GM19463 (cell line): ENCODE measurements at regions not wholly inside any gene's neighbourhood (a gene's known extent, or its start where the extent isn't known, plus 50 kb on each side); places are given as distances from the start of the nearest gene placed in this dataset.
A peak's percentile ranks its signal among the peaks of the same experiment; 100 is the strongest.
"Not testable (repeated sequence)": the region's sequence is repeated elsewhere in the genome, so short reads cannot be mapped to it uniquely, and the experiment has no call there.

Source experiments
- ATAC-seq: cut with Tn5 transposase; IDR thresholded peaks from one replicate; pipeline ENCODE4 v1.9.1; 2021; ENCODE audit warnings: mild to moderate bottlenecking, moderate library complexity; ENCODE audit not compliant: unreplicated experiment

DNA sequence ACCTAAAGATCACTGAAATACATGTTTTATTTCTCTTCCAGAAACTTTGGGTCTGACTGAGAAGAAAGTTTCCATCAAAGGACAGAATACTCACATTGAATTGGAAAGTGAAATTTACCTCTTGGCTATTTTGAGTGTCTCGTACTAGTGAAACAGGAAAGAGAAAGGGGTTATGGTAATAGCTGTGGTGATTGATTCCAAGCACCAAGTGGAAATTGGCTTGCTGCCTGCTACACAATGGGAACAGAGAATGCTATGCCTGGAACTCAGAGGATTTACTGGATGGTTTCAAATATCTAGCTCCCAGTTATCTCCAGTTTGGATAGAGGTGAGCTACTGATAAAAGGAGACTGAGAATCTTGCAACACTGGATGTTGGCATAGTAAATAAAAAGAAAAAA, 492.8 kb upstream of the FSIP2 start:
- no peak for ATAC-seq

DNA sequence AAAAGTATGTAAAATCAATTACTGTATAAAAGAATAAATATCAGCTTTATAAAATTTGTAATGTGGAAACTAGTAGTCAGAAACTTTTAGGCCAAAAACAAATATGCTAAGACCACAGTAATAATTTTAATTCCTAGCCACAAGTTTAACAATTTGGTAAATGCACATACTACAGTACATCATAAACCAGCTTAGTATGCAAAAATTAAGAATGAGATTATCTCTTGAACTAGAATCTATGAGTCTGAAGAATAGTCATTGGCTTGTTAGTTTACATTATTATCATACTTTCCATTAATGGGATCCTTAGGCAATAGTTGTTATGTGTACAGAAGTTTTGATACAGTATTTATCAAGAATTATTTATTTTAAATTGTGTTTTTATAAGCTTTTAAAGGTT, 491.9 kb upstream of the FSIP2 start:
- ATAC-seq: no peak

DNA sequence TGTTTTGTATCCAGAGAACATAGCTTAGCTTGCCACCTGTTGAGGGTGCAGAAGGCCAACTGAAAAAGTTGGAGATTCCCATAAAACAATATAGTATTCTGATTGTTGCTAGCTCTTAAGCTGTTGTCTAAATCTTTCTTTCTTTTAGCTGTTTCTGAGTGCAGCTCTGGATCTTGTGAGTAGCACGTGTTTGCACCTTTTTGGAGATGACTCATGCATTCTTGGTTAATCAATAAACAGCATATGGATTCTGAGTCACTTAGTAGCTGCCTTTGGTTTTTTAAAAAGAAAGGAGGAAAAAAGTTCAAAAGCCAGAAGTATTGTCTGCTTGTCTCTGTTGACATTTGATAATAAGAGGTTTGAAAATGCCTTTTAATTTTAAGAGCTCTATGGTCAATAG, 483.0 kb upstream of the FSIP2 start:
- ATAC-seq: peak; percentile 91

DNA sequence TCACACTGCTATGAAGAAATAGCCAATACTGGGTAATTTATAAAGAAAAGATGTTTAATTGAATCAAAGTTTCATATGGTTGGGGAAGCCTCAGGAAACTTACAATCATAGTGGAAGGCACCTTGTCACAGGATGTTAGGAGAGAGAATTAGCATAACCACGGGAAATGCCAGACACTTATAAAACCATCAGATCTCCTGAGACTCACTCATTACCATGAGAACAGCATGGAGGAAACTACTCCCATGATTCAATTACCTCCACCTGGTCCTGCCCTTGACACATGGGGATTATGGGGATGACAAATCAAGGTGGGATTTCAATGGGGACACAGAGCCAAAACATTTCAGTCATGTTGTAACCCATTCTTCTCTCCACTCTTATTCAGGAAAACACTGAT, 472.9 kb upstream of the FSIP2 start:
- no peak for ATAC-seq

DNA sequence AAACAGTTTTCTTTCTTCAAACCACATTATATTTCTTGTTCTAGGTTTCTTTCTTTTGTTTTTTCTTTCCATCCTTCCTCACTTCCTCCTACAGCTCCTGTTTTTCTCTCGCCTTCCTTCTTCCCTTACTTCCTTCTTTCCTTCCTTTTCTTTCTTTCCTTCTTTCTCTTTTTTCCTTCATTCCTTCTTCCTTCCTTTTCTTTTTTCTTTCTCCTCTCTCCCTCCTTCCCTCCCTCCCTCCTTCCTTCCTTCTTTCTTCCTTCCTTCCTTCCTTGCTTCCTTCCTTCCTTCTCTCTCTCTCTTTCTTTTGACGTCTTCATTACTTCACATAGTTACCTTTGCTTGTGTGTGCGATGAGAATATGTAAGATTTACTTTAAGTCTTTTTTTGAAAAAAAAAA, 470.0 kb upstream of the FSIP2 start:
- no peak for ATAC-seq

DNA sequence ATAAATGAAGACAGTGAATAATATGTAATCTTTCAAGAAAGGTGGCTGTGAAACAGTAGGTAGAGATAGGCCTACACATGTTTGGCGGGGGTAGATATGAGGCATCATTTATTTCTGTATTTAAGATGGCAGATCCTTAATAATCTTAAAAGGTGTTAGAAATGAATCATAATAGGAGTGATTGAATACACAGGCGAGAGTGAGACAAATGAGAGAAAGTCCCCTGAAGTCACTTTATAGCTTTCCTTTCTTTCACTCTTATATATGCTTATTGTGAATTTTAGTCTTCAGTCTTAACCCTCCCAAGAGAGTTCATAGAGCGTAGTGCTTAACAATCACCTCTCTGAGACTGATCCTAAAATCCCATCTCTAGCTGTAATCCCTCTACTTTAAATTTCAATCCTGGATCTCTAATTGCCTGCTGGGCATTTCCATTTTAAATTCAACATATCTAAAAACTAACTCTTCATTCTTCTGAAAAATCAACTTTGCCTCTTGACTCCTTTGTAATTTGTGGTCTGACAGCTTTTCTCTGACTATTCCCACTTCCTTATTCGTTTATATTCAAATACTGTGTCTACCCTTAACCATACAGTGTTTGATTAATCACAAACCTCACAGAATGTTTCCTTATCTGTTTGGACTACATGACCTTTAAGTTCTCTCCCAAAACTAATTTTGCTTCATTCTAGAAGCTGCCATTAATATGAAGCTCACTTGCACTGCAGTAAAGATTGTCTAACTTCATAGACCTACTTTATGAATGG, 463.7 kb upstream of the FSIP2 start:
- ATAC-seq: no peak

DNA sequence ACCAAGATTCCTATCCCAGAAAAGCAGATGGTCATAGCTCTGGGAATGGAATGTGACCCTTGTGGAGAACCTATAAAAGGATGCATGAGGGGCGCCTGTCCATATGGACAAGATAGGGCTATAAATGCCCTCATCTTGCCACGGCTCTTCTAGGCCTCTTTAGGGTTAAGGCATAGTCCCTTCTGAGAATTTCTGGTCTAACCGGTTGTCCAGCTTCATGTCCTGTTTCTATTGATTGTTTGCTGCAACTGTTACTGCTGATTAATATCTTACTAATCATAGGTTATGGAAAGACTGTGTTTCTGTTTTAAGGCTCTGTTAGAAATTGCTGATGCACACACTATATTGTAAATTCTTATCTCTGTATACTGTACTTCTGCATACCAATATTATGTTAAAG, 462.6 kb upstream of the FSIP2 start:
- ATAC-seq: not testable (repeated sequence)

DNA sequence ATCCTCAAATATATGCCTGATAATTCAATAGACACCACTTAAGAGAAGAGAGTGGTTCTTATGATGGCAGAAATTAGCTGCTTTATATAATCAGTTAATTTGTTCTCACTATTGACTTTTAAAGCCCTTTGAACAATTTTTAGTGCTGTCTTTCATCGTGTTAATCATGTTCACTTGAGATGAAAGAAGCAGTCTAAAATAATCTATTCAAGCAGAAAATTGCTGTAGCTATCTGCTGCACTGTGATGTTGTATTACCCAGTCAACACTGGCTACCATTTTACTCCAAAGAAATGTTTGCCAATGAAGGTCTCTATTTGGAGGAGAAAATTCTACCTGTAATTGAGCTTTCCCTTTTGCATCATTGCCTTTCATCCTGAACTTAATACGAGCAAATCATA, 459.8 kb upstream of the FSIP2 start:
- ATAC-seq: no peak

DNA sequence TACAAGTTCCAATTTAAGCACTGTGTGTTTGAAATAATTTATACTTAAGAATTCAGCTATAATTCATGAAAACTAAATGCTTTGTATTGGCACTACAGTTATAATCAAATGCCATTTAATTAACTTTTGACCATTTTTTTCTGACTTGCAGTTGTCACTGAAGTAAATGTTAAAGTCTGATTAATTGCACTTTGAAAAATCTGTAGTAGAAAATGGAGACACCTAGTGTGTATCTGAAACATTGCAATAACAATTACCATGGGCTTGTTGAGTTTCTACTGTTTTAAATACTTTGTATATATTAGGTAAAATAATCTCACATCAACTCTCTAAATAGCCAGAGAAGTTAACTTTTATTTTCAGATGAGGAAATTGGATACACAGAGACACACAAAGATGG, 458.6 kb upstream of the FSIP2 start:
- ATAC-seq: no peak

DNA sequence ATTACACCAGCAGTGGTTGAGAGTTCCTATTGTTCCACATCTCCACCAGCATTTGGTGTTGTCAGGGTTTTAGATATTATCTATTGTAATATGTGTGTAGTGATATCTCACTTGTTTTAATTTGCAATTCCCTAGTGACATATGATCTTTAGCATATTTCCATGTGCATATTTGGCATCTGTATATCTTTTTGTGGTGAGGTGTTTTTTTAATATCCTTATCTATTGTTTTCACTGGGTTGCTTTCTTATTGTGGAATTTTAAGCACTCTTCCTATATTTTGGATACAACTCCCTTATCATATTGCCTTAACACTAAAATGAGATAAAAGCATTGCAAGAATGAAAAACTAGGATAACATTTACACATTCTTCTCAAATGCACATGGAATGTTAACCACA, 453.9 kb upstream of the FSIP2 start:
- no peak for ATAC-seq

DNA sequence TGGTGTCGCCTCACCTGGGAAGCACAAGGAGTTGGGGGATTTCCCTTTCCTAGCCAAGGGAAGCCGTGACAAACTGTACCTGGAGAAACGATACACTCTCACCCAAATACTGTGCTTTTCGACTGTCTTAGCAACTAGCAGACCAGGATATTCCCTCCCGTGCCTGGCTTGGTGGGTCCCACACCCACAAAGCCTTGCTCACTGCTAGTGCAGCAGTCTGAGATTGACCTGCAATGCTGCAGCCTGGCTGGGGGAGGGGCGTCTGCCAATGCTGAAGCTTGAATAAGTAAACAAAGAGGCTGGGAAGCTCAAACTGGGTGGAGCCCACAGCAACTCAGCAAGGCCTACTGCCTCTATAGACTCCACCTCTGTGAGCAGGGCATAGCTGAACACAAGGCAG, 448.6 kb upstream of the FSIP2 start:
- not testable (repeated sequence) for ATAC-seq

DNA sequence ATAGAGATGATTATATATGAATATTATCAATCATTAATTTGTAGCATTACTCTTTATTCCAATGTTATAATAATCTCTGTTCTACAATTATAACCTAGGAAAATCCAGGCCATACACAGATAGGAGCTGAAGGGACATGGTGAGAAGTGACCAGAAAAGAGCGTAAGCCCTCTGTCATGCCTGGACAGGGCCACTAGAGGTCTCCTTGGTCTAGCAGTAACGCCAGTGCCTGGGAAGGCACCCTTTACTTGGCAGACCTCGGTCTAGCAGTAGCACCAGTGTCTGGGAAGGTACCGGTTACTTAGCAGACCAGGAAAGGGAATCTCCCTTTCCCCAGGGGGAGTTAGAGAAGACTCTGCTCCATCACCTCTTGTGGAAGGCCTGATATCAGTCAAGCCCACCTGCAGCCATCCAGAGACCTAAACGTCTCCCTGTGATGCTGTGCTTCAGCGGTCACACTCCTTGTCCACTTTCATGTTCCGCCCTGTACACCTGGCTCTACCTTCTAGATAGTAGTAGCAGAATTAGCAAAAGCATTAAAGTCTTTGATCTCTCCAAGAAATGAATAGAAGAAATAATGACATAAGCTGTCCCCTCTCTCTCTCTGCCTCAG, 447.5 kb upstream of the FSIP2 start:
- peak; percentile 99 for ATAC-seq

DNA sequence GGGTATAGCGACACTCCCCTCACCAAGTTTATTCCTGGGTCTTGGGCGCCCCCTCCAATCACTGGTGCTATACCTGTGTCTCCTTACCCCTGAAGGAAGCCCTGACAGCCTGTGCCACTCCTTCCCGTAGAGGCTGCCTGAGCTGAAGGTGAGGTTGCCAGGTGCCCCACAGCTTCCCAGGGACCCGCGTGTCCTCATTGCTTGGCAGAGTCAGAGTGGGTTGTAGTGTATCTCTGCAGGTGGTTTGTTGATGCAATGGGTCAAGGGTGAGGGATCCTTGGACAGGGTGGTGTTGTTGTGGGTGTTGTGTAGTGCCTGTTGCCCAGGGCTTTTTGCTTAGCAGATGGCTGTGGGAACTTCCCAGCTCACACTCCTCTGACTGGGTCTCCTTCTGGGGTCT, 438.7 kb upstream of the FSIP2 start:
- ATAC-seq: no peak

DNA sequence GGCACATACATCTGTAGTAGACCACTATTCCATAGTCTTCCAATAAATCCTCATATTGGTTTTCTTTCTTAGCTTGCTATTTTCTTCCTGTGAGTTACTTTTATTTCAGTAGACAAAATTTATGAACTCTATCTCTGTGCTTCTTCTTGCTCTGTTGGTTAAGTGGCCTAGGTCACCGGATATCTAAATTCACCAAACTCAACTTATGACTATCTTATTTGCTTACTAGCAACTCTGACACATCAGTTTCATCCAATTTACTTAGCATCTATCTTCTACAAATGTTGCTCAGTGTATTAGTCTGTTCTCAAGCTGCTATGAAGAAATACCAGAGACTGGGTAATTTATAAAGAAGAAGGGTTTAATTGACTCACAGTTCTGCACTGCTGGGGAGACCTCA, 432.5 kb upstream of the FSIP2 start:
- ATAC-seq: no peak

DNA sequence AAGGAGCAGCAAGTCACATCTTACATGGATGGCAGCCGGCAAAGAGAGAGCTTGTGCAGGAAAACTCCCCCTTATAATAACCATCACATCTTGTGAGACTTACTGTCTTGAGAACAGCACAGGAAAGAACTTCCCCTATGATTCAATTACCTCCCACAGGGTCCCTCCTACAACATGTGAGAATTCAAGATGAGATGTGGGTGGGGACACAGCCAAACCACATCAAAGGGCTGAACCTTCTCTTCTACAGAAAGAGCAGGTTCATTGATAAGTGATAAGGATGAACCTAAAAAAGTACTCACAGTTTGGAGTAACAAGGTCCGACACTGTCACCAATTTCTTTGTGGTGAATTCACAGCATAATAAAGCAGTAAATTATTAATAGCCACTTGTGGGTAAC, 422.2 kb upstream of the FSIP2 start:
- ATAC-seq: peak; percentile 83

DNA sequence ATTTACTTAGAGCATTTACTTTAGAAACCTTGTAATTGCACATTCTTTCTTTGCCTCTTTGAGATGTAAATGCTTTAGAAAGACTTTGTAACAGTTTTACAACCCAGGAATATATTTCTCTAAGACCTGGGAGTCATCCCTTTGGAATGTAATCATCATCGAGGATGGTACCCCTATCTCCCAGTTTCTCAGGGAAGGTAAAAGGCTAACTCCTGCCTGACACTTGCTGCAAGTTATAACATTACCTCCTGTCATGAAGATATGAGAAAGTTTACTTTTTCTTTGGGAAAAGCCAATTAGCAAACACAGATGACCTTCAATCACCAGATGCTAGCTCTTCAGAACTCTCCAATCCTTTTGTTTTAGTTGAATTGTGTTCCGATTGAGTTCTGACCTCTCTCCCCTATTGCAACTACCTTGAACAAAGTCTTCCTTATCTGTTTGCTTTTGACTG, 420.3 kb upstream of the FSIP2 start:
- no peak for ATAC-seq

DNA sequence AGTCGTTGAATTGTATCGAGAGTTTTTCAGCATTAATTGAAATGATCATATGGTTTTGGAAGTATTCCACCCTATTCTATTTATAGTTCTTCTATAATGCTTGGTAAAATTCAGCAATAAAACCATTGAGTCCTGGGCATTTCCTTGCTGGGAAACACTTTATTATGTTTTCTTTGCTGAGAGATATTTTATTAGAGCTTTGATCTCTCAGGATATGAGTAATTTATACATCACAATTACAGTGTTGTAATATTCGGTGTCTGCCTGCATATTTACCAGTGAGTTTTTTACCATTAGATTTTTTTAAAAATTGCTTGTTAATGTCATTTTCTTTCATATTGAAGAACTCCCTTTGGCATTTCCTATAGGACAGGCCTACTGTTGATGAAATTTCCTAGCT, 402.7 kb upstream of the FSIP2 start:
- no peak for ATAC-seq

DNA sequence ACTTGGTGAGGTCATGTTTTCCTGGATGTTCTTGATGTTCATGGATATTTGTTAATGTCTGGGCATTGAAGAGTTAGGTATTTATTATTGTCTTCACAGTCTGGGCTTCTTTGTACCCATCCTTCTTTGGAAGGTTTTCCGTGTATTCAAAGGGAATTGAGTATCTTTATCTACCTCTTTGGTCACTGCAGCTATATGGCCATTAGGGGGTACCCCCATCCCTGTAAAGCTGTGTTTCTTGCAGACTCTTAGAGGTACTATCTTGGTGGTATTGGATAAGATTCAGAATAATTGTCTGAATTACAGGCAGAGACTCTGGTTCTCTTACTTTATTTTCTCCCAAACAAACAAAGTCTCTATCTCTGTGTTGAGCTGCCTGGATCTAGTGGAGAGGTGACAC, 401.6 kb upstream of the FSIP2 start:
- ATAC-seq: no peak

DNA sequence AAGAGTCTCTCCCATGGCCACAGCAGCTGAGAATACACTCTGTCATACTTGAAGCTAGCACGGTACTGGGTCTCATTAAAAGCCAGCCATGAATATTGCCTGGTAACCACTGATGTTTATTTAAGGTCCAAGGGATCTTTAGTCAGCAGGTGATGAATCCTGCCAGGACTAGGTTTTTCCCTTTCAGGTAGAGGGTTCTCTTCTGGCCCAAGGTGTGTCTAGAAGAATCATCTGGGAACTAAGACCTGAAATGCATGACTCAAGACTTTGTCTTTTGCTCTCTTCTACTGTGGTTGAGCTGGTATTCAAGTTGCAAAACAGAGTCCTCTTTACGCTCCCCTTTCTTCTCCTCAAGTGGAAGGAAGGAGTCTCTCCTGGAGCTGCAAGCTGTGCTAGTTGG, 400.5 kb upstream of the FSIP2 start:
- no peak for ATAC-seq

DNA sequence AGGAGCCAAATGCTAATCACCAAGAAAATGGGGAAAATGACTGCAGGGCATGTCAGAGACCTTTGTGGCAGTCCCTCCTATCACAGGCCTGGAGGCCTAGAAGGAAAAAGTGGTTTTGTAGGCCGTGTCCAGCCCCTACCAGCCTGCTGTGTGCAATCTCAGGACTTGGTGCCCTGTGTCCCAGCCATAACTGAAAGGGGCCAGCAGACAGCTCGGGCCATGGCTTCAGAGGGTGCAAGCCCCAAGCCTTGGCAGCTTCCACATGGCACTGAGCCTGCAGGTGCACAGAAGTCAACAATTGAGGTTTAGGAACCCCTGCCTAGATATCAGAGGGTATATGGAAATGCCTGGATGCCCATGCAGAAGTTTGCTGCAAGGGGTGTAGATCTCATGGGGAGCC, 391.2 kb upstream of the FSIP2 start:
- no peak for ATAC-seq

DNA sequence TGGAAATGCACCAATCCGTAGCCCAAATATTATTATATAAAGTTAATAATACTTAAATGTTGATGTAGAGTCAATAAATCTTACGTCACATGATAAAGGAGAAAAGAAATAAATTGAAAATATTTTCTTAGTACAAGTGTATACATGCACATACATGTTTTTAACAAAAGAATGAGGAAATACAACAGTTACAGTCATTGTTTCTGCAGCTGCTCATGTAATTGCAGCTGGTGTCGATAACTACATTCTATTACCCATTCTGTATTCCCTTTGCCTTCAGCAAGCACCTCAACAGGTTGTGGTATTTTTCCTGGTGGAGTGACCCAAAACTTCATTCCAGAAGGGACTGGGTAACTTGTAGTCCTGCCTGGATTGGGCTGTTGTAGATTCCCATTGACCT, 377.8 kb upstream of the FSIP2 start:
- ATAC-seq: no peak

DNA sequence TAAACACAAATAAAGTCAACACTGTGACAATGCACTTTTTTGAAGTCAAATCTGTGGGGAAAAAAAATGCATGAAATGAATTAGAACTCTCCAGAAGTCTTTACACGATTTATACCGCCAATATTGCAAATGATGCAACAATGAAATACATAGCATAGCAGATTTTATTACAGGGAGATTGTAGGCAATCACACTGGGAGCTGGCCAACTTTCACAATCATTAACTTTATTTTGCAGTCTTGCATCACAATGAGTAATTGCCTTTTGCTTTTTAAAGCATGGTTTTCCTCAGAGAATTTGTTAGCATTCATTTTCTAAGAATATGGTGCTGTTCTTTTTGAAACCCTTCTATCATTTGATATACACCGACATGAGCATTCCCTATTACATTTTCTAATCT, 366.4 kb upstream of the FSIP2 start:
- ATAC-seq: no peak

DNA sequence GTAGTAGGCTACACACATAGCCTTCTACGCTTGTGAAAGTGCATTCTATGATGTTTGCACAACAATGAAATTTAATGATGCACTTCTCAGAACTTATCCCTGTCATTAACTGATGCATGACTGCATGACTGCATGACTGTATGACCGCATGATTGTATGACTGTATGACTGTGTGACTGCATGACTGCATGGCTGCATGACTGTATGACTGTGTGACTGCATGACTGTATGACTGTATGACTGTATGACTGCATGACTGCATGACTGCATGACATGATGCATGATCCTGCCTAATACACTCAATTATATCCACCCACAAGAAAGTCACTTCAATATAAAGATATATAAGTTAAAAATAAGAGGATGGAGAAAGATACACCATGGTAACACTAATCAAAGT, 365.4 kb upstream of the FSIP2 start:
- ATAC-seq: no peak
